H1 (cell line): ENCODE measurements at regions not wholly inside any gene's neighbourhood (a gene's known extent, or its start where the extent isn't known, plus 50 kb on each side); places are given as distances from the start of the nearest gene placed in this dataset.
"Not testable (repeated sequence)": the region's sequence is repeated elsewhere in the genome, so short reads cannot be mapped to it uniquely, and the experiment has no call there.

Source experiments
- EGR1 ChIP-seq: IDR thresholded peaks from 2 replicates; pipeline ENCODE4 v1.6.1; 2011; ENCODE audit warnings: low read depth, low read length, borderline replicate concordance
- EP300 ChIP-seq, 2 experiments: IDR thresholded peaks; 1 replicate in 1 of 2; 2 replicates in 1 of 2; pipeline ENCODE4 v1.6.1; 2011 to 2012; ENCODE audit warnings: low read depth in 2 of 2, low read length in 2 of 2, mild to moderate bottlenecking in 2 of 2, borderline replicate concordance in 1 of 2, inconsistent platforms in 1 of 2, moderate library complexity in 1 of 2
- POLR2A ChIP-seq, 2 experiments: IDR thresholded peaks; 1 replicate in 1 of 2; 2 replicates in 1 of 2; pipeline ENCODE4 v1.6.1; 2011; ENCODE audit warnings: low read depth in 2 of 2, low read length in 2 of 2, mild to moderate bottlenecking in 2 of 2; ENCODE audit errors: control extremely low read depth in 1 of 2
- SP2 ChIP-seq: IDR thresholded peaks from 2 replicates; pipeline ENCODE4 v1.6.1; 2012; ENCODE audit warnings: mild to moderate bottlenecking, low read length, inconsistent platforms
- TAF1 ChIP-seq: IDR thresholded peaks from 2 replicates; pipeline ENCODE4 v1.6.1; 2011; ENCODE audit warnings: mild to moderate bottlenecking, low read depth, low read length

DNA sequence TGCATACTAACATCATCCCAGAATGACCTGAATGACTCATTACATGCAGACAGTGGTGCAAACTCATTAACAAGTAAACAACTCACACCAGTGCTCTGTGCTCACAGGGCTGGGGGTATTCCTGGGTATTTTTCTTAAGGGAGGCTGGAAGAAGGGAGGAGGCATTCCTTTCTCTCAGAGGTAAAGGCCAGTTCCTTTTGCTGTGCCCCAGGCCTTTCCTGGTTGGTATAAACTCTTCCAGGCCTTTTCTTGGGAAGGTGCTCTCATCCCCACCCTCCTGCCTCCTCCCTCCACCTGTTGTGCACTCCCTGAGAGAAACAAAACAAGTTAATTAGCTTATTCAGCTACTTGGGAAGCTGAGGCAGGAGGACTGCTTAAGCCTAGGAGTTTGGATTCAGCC lies 4779.2 kb upstream of the OR11H1 start:
- not testable (repeated sequence) for TF ChIP-seq SP2; EP300 (IDR thresholded peaks at IDR 0.05; ENCODE audit: borderline replicate concordance in 1 of 2, low read depth in 2 of 2, low read length in 2 of 2); EGR1; POLR2A (IDR thresholded peaks at IDR 0.05; ENCODE audit: control extremely low read depth in 1 of 2, low read depth in 2 of 2, low read length in 2 of 2); TAF1
